ENCODE measurements at regions not wholly inside any gene's neighbourhood (a gene's known extent, or its start where the extent isn't known, plus 50 kb on each side); places are given as distances from the start of the nearest gene placed in this dataset.
"Not testable (repeated sequence)": the region's sequence is repeated elsewhere in the genome, so short reads cannot be mapped to it uniquely, and the experiment has no call there.

DNA sequence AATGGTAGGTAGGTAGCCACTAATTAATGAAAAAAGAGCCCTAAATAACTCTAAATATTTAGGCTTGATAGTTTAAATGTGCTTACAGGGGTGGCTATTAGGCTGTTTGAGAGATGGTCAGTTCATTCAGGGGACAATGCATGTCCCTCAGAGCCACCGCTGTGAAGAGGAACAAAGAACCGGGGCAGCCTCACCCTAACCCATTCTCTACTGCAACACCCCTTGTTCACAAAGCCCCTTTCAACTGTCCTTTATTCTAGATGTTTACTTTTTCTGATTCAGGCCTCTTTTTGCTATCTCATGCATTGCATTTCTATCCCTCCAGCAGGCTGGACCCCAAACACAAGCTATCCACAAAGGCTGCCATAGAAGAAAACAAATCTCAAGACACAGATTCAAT is 906.7 kb downstream of the NR2F1-AS1 start:
- Mint-ChIP-seq H3K4me1 (ENCODE audit: low read depth, unreplicated experiment) (peaks cover 11% of the 10 kb centered on the region), H3K27me3 (ENCODE audit: unreplicated experiment) (no peaks in the 10 kb centered on the region), H3K9me3 (ENCODE audit: unreplicated experiment) (no peaks in the 10 kb centered on the region), H3K27ac (ENCODE audit: unreplicated experiment) (no peak overlapping the region), H3K36me3 (ENCODE audit: unreplicated experiment) (no peaks in the 10 kb centered on the region), H3K4me3 (ENCODE audit: unreplicated experiment) (no peak overlapping the region)
- TF ChIP-seq, protein P1, sequence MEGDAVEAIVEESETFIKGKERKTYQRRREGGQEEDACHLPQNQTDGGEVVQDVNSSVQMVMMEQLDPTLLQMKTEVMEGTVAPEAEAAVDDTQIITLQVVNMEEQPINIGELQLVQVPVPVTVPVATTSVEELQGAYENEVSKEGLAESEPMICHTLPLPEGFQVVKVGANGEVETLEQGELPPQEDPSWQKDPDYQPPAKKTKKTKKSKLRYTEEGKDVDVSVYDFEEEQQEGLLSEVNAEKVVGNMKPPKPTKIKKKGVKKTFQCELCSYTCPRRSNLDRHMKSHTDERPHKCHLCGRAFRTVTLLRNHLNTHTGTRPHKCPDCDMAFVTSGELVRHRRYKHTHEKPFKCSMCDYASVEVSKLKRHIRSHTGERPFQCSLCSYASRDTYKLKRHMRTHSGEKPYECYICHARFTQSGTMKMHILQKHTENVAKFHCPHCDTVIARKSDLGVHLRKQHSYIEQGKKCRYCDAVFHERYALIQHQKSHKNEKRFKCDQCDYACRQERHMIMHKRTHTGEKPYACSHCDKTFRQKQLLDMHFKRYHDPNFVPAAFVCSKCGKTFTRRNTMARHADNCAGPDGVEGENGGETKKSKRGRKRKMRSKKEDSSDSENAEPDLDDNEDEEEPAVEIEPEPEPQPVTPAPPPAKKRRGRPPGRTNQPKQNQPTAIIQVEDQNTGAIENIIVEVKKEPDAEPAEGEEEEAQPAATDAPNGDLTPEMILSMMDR (IDR thresholded peaks at IDR 0.05; ENCODE audit: partially characterized antibody, unreplicated experiment), result no peak
- DNase-seq, result no peak

DNA sequence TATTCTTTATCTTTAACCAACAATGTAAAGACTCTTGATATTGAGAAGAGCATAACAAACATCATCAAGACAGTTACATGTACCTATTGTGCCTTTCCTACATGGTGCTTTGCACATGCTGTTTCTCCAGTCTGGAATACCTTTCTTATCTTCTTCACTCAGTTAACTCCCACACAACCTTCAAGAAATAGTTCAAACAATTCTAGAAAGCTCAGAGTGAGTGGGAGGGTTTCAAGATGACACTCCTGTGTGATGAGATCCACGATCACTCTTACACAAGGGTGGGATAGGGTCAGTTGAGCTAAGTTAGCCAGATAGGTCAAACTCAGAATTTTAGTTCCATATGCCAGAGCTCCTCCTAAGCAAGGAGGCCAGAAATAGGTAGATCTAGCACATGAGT is 915.5 kb downstream of the NR2F1-AS1 start:
- Mint-ChIP-seq H3K4me3 (ENCODE audit: unreplicated experiment) (no peak overlapping the region), H3K4me1 (ENCODE audit: low read depth, unreplicated experiment) (no peaks in the 10 kb centered on the region), H3K27ac (ENCODE audit: unreplicated experiment) (no peak overlapping the region), H3K27me3 (ENCODE audit: unreplicated experiment) (no peaks in the 10 kb centered on the region), H3K9me3 (ENCODE audit: unreplicated experiment) (no peaks in the 10 kb centered on the region), H3K36me3 (ENCODE audit: unreplicated experiment) (no peaks in the 10 kb centered on the region)
- TF ChIP-seq, protein P1 (IDR thresholded peaks at IDR 0.05; ENCODE audit: partially characterized antibody, unreplicated experiment), result no peak
- no peak for DNase-seq

DNA sequence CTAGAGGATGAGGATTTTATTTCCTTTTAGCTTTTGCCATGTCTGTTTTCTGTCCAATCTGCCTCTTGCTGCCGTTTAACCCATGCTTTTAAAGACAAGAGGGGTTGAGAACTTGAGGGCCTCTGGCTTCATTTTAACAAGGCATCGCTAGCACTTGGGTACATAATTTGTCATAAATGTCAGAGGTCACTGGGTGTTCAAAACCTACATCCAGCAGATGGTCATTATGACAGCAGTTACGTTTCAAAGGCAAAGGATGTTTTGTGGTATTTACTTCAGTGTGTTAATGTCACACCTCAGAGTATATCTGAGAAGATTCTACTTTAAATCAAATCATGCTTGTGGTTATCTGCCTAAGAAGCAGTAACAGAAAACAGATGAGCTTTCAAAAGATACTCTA is 918.3 kb downstream of the NR2F1-AS1 start:
- Mint-ChIP-seq H3K36me3 (ENCODE audit: unreplicated experiment) (no peaks in the 10 kb centered on the region), H3K27me3 (ENCODE audit: unreplicated experiment) (no peaks in the 10 kb centered on the region), H3K4me1 (ENCODE audit: low read depth, unreplicated experiment) (no peaks in the 10 kb centered on the region), H3K4me3 (ENCODE audit: unreplicated experiment) (no peak overlapping the region), H3K9me3 (ENCODE audit: unreplicated experiment) (no peaks in the 10 kb centered on the region), H3K27ac (ENCODE audit: unreplicated experiment) (no peak overlapping the region)
- TF ChIP-seq, protein P1 (IDR thresholded peaks at IDR 0.05; ENCODE audit: partially characterized antibody, unreplicated experiment), result no peak
- no peak for DNase-seq

DNA sequence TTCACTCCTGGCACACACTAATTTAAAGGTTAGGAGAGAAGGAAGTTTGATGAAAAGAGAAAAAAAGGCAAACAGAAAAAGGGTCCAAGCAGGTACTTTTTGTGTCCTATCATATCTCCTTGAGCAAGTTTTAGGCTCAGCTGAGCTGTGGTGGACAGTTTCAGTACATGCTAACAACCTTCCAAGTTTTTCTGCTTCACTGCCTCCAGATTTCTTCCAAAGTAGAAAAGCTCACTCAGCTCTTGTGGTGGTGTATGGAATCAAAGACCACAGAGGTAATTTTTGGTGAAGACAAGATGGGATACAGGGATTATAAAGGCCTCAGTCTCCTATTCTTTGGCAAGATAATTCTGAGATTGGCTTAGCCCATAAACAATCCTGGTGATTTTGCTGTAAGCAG is 921.8 kb downstream of the NR2F1-AS1 start:
- H3K36me3 Mint-ChIP-seq (ENCODE audit: unreplicated experiment), result no peaks in the 10 kb centered on the region
- no peaks in the 10 kb centered on the region for H3K4me1 Mint-ChIP-seq (ENCODE audit: low read depth, unreplicated experiment)
- H3K27me3 Mint-ChIP-seq (ENCODE audit: unreplicated experiment), result no peaks in the 10 kb centered on the region
- TF ChIP-seq, protein P1 (IDR thresholded peaks at IDR 0.05; ENCODE audit: partially characterized antibody, unreplicated experiment), result no peak
- DNase-seq, result no peak
- H3K27ac Mint-ChIP-seq (ENCODE audit: unreplicated experiment), result no peak overlapping the region
- no peaks in the 10 kb centered on the region for H3K9me3 Mint-ChIP-seq (ENCODE audit: unreplicated experiment)
- H3K4me3 Mint-ChIP-seq (ENCODE audit: unreplicated experiment), result no peak overlapping the region

DNA sequence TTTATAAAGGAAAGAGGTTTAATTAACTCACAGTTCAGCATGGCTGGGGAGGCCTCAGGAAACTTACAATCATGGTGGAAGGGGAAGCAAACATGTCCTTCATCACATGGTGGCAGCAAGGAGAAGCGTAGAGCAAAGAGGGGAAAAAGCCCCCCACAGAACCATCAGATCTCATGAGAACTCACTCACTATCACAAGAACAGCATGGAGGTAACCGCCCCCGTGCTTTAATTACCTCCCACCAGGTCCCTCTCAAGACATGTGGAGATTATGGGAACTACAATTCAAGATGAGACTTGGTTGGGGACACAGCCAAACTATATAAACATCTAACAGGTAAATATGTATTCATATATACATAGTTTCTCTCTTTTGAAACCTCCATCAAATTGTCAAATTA is 926.4 kb downstream of the NR2F1-AS1 start:
- H3K9me3 Mint-ChIP-seq (ENCODE audit: unreplicated experiment); H3K4me3 Mint-ChIP-seq (ENCODE audit: unreplicated experiment); H3K27me3 Mint-ChIP-seq (ENCODE audit: unreplicated experiment); H3K36me3 Mint-ChIP-seq (ENCODE audit: unreplicated experiment); H3K4me1 Mint-ChIP-seq (ENCODE audit: low read depth, unreplicated experiment); H3K27ac Mint-ChIP-seq (ENCODE audit: unreplicated experiment); DNase-seq: not testable (repeated sequence)

Data from glutamatergic neuron (in vitro differentiated cells).